ENCODE measurements at regions not wholly inside any gene's neighbourhood (a gene's known extent, or its start where the extent isn't known, plus 50 kb on each side); places are given as distances from the start of the nearest gene placed in this dataset.
"Not testable (repeated sequence)": the region's sequence is repeated elsewhere in the genome, so short reads cannot be mapped to it uniquely, and the experiment has no call there.

DNA sequence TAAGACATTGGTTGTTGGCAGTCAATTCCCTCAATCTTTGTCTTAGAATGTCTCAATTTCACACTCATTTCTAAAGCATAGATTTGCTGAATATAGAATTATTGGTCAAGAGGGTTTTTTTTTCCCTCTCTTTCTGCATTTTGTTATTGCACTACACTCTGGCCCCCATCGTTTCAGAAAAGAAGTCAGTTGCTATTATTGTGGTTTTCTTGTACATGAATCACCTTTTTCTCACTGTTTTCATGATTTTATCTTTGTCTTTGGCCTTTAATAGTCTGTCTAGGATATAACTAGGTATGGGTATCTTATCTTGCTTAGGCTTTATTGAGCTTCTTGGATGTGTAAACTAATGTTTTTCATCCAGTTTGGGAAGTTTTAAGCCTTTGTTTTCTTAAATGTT lies 194.3 kb upstream of the DAAM1 start:
- no peak for DNase-seq (ENCODE audit: missing footprints)
- intact Hi-C loops (cut with DNase I), result no loop called here
- no peak for ATAC-seq

DNA sequence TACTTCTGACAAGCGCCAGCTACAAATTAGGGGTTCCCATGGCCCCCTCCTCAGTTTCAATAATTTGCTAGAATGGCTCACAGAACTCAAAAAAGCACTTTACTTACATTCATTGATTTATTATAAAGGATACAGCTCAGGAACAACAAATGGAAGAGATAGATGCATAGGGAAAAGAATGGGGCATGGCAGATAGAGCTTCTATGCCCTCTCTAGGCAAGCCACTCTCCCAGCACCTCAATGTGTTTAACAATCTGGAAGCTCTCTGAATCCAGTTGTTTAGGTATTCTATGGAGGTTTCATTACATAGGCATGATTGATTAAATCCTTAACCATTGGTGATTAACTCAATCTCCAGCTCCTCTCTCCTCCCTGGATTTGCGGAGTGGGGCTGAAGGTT lies 184.5 kb upstream of the DAAM1 start:
- ATAC-seq (no peak), DNase-seq (ENCODE audit: missing footprints) (no peak)
- intact Hi-C loops (cut with DNase I), result no loop called here

DNA sequence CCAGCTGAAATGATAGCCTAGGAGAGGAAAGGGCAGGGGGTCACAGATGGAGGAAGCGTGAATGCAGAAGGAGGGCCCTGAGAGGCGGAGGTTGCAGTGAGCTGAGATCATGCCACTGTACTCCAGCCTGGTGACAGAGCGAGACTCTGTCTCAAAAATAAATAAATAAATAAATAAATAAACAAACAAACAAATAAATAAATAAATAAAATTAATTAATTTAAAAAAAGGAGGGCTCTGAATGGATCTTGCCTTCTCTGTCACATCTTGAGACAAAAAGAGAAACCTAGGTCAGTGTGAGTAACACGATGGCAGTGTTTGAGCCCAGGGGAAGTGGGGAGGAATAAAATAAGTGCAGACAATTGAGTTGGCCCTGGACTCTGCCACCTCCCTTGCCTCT lies 182.3 kb upstream of the DAAM1 start:
- intact Hi-C loops (cut with DNase I); DNase-seq (ENCODE audit: missing footprints); ATAC-seq: not testable (repeated sequence)

GRCh38 chr14:59009967-59010366 lies 178.5 kb upstream of the DAAM1 start:
- intact Hi-C loops (cut with DNase I), result no loop called here
- ATAC-seq (no peak), DNase-seq (ENCODE audit: missing footprints) (no peak)

DNA sequence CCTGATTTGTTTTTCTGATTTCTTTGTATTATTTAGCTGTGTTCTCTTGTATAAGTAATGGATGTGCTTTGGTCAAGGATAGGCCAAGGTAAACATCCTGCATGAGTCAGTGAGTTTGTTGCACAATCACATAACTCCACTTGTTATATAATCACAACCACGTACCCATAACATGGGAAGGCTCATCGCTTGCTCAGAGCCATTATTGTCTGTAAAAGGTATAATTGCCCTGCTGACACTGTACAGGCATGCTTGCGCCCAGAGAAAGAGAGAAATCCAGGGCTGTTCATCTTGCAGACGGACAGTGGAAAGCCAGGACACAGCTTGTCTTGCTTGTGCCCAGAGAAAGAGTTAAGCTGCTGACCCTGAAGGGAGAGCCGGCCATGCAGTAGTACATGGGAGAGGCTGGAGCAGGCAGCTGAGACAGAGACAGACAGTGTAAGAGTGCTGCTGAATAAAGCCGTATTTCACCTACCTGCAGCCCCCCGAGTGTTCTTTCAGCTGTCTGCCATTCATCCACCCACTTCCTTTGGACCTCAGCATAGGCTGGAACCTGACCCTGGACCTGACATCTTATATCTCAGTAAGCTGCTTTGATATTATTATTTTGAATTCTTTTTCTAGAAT lies 174.7 kb upstream of the DAAM1 start:
- ATAC-seq (no peak), DNase-seq (ENCODE audit: missing footprints) (no peak)
- intact Hi-C loops (cut with DNase I), result no loop called here

DNA sequence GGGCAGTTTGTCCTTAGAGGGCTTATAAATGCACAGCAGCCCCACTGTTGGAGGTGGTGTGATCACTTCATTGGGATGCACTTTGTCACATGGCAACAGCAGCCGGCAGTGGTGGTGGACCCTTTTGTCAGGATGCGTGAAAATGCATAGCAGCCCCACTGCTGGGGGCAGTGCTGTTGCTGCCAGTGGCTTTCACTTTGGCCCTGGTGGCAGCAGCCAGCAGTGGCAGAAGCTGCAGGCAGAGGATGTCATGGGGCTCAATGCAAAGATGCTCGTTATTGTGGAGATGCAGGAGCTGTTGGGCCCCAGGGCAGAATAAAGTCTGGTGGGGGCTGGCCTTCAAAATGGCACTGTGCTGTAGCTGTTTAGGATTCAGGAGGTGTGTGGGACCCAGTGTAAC lies 173.0 kb upstream of the DAAM1 start:
- no peak for ATAC-seq
- no peak for DNase-seq (ENCODE audit: missing footprints)
- intact Hi-C loops (cut with DNase I), result no loop called here

DNA sequence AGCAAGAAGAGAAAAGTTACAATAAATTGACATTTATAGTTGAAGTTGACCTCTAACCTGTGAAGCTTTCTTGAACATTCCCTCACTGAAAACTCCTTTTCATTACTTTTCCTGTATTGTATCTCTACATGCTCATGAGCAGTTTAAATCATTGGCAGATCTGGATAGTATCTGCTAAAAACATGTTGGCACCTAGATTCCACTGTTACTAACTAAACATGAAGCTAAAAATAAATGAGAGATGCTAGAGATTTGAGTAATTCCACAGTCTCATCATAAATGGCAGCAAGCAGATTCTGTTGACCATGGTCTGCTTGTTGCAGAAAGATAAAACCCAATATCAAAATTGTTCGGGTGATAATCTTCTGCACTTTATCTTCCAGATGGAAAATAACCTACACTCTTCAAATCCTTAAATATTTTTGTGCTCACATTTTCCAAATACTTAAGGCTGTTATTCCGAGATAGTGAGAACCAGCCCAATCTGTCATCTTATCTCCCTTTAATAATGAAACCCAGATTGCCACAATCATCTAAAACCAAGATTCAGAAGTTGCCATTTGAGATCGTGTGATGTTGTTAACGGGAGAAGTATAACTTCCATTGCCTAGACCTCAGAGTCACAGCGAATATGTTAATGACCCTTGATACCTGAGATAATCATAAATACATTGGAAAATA lies 171.0 kb upstream of the DAAM1 start:
- intact Hi-C loops (cut with DNase I), result no loop called here
- DNase-seq (ENCODE audit: missing footprints), result no peak
- ATAC-seq, result no peak

DNA sequence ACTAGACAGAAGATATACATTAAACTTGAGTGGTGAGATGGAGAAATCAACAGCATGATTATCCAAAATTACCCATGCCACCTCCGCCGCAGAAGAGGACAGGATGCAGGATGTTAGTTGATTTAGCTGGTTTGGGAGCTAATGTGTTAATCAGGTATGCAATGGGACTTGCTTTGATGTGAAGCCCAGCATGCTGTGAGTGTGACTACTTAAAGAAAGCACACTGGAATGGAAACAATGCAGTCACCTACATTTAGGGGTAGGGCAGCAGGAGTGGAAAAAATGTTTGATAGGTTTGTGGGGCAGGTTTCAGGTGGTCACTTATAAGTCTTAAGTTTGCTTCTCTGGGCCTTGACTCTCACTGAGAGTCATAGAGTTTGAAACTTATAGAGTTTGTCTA lies 170.0 kb upstream of the DAAM1 start:
- ATAC-seq (no peak), DNase-seq (ENCODE audit: missing footprints) (no peak)
- intact Hi-C loops (cut with DNase I), result no loop called here

DNA sequence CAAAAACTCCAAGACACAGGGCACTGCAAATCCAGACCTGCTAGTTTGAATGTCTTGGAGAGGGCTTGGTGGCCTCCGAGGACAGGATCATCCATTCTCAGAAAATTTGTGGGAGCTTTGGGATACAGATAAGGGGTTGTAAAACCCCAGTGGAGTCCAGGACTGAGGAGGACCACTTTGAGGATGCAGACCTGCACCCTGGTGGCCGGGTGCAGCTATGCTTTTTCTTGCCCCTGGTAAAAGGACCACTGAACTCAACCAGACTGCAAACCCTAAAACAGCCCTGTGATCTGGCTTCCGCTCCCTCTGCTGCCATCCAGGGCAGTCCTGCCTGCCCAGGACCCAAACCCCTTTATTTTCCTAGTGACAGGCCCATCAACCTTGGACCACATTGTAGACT lies 169.5 kb upstream of the DAAM1 start:
- intact Hi-C loops (cut with DNase I), result no loop called here
- DNase-seq (ENCODE audit: missing footprints), result no peak
- no peak for ATAC-seq

DNA sequence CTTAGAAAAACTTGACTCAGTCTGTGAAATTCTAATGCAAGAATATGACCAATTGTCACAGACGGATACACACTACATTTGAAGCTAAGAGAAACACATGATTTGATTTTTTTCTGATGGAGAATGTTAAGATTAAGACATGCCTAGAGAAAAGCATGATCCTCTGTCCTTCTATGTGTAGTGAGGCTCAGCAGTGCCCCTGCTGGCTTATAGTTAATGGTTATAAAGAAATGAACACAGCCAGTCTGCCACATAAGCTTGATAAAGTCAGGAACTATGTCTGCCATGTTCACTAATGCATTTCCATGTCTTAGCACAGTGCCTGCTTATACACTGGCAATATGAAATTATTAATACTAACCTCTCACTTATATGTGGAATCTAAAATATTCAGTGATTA lies 168.1 kb upstream of the DAAM1 start:
- ATAC-seq (no peak), DNase-seq (ENCODE audit: missing footprints) (no peak)
- intact Hi-C loops (cut with DNase I), result loop anchor here (10.0 kb wide), 1 partner anchor 386 kb away; the partner anchor contains the start of gene DACT1

DNA sequence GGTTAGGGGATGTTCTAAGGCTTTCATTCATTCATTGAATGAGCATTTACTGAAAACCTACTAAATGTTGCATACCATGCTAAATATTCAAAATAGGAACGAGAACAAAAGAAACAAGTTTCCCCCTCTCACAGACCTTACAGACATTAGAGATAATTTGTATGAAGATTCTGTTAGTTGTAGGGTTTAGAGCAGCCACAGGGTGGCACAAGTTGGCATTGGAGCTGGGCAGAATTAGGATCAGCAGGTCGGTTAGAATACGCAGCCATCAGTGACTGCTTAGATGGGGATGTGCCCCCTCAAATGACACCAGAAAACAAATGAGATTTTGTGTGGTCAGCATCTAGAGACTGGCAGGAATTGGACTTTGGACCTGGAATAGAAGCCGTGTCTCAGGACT lies 166.3 kb upstream of the DAAM1 start:
- intact Hi-C loops (cut with DNase I), result loop anchor here (10.0 kb wide), 1 partner anchor 387 kb away; the partner anchor contains the start of gene DACT1
- ATAC-seq (no peak), DNase-seq (ENCODE audit: missing footprints) (no peak)

DNA sequence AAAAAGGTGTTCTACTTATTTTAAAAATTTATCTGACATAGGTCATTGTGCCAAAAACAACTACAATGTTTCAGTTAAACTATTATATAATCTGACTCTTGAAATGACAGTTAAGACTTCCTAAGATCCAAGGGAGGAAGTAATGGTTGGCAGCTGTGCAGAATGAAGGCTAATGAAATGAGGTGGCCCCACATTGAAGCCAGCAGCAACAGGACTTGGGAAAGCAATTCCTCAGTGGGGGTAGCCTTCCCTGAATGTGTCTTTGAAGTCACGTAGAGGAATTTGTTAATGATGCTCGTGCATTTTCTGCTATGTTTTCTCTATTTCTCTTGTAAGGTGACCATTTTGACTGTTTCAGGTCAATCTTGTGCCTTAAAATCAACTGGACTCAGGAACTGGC lies 162.4 kb upstream of the DAAM1 start:
- ATAC-seq (no peak), DNase-seq (ENCODE audit: missing footprints) (no peak)
- intact Hi-C loops (cut with DNase I), result loop anchor here (10.0 kb wide), 1 partner anchor 391 kb away; the partner anchor contains the start of gene DACT1

DNA sequence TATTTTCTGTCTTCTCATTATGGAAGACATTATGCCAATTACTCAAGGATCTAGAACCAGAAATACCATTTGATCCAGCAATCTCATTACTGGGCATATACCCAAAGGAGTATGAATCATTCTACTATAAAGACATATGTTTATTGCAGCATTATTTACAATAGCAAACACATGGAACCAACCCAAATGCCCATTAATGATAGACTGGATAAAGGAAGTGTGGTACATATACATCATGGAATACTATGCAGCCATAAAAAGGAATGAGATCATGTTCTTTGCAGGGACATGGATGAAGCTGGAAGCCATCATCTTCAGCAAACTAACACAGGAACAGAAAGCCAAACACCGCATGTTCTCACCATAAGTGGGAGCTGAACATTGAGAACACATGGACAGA lies 161.8 kb upstream of the DAAM1 start:
- intact Hi-C loops (cut with DNase I), result loop anchor here (10.0 kb wide), 1 partner anchor 392 kb away; the partner anchor contains the start of gene DACT1

DNA sequence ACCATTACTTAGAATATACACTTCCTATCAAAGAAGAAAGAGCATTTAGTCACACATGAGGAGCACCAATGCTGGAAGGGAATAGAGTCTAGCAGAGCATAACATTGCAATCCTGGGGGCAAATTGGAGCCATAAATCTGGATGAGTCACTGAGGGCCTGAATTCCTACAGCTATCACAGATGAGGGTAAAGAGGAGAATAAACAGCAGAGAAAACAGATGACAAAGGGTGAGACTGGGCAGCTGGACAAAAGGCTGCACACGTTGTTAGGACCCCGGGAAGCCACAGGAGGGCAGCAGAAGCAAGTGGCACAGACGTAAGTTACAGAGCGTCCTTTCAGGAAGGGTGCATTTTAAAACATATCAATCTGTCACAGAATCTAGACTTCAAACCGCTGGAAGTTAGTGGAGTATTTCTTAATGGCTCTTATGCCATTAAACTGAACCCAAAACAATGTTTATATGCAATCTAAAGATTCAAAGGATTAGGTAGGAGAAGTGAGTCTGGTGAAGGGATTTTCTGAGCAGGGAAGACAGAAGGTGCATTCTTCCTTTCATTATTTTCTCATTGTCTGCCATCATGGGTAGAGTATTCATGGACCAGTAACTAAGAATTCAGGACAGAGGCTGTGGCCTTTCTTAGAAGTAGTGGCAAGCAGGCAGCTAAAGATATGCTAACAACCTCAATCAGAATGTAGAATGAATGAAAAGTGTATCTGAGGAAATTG lies 159.8 kb upstream of the DAAM1 start:
- intact Hi-C loops (cut with DNase I), result loop anchor here (10.0 kb wide), 1 partner anchor 394 kb away; the partner anchor contains the start of gene DACT1
- no peak for DNase-seq (ENCODE audit: missing footprints)

More for the DNA sequence above, 161.8 kb upstream of the DAAM1 start:
- not testable (repeated sequence) for DNase-seq (ENCODE audit: missing footprints); ATAC-seq

GRCh38 chr14:59032826-59033225 lies 155.6 kb upstream of the DAAM1 start:
- ATAC-seq (no peak), DNase-seq (ENCODE audit: missing footprints) (no peak)
- intact Hi-C loops (cut with DNase I), result no loop called here

More for the DNA sequence above, 159.8 kb upstream of the DAAM1 start:
- peak; percentile 80 for ATAC-seq

- DNase-seq (ENCODE audit: missing footprints) (no peak), ATAC-seq (no peak)
- intact Hi-C loops (cut with DNase I), result no loop called here
Measured at GRCh38 chr14:59036134-59036533, 152.3 kb upstream of the DAAM1 start.

DNA sequence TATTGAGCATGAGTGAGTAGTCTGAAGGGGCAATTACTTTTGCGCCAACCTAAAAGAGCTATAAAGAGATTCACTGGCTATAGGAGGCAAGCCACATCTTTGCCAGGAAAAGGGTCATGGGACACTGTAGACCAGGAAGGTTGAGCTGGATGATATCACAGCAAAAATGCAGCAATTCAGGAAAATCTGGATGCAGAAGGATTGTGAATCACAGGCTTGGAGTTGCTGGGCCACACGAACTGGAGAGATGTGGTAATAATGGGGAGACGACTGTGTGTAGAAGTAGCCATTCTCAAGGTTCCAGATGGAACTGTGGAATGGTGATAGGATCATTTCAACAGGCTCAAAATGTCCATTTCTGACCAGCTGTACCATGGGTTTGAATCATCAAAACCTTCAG lies 151.4 kb upstream of the DAAM1 start:
- DNase-seq (ENCODE audit: missing footprints) (no peak), ATAC-seq (no peak)
- intact Hi-C loops (cut with DNase I), result no loop called here

GRCh38 chr14:59037620-59038019 lies 150.8 kb upstream of the DAAM1 start:
- ATAC-seq (no peak), DNase-seq (ENCODE audit: missing footprints) (no peak)
- intact Hi-C loops (cut with DNase I), result no loop called here

DNA sequence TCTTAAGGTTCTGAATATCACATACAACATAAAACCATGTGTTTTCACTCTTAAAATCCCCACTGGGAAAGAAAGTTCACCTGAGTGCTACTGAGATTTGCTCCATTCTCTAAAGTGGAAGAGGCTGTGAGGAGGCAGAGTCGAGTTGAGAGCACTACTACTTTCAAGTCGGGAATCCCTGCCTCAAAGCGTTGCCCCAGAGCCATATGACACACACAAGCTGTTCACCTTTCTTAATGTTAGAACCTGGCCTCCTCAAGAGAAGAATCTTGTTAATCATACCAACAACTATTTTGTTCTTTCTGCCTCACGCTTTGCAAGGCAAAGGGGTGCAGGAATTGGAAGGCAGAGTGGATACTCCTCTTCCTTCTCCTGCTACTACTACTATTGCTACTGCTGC lies 149.7 kb upstream of the DAAM1 start:
- DNase-seq (ENCODE audit: missing footprints) (no peak), ATAC-seq (no peak)
- intact Hi-C loops (cut with DNase I), result no loop called here

DNA sequence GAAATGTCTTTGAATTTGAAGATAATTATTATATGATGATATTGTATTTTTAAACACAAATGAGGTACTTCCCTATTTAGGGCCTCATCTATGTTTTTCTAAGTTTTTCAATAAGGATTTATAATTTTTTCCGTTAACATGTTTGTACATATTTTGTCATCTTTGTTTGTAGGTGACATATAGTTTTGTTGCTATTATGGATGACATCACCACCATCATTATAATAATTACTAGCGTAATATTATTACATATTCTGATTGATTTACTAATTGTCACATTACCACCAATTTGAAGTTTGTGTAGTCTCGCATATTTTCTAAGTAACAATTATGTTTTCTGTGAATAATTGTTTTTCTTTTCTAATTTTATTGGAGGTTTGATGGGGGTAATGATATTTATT lies 147.2 kb upstream of the DAAM1 start:
- intact Hi-C loops (cut with DNase I), result no loop called here
- DNase-seq (ENCODE audit: missing footprints) (no peak), ATAC-seq (no peak)

Measured in Right ventricle myocardium inferior (tissue), 1 donor.